WTC11 (cell line): ENCODE measurements at regions not wholly inside any gene's neighbourhood (a gene's known extent, or its start where the extent isn't known, plus 50 kb on each side); places are given as distances from the start of the nearest gene placed in this dataset.

Experiments
- ATAC-seq: fragments of 200-7000 bp; cut with Tn5 transposase; 2 replicates; pipeline ENCODE4 v1.10.0; 2021; ENCODE audit warnings: mild to moderate bottlenecking, moderate library complexity
- CTCF ChIA-PET: fragments of 300-600 bp; sonication (Branson Sonifier 250); formaldehyde crosslinking; loops from one replicate; lab custom pipeline; 2021; ENCODE audit warnings: antibody characterized with exemption; lab: Charles Lee
- POLR2A ChIA-PET: fragments of 350-600 bp; sonication (Branson Sonifier 250); formaldehyde crosslinking; loops from one replicate; lab custom pipeline; 2021; ENCODE audit warnings: antibody characterized with exemption; lab: Charles Lee
- DNase-seq: peaks from one replicate; pipeline ENCODE4 v3.0.0; 2021; ENCODE audit warnings: low spot score
- H3K27ac Mint-ChIP-seq: 2 replicates; pipeline ENCODE4 v1.8.0; 2021; ENCODE audit warnings: mixed read lengths
- H3K27me3 Mint-ChIP-seq: 2 replicates; pipeline ENCODE4 v1.8.0; 2021; ENCODE audit warnings: low read depth, mild to moderate bottlenecking, moderate library complexity, mixed read lengths
- H3K36me3 Mint-ChIP-seq: 2 replicates; pipeline ENCODE4 v1.8.0; 2021; ENCODE audit warnings: mixed read lengths
- H3K4me1 Mint-ChIP-seq: 2 replicates; pipeline ENCODE4 v1.8.0; 2022; ENCODE audit warnings: mixed read lengths
- H3K4me3 Mint-ChIP-seq: 2 replicates; pipeline ENCODE4 v1.8.0; 2021; ENCODE audit warnings: mild to moderate bottlenecking, moderate library complexity, mixed read lengths
- H3K9me3 Mint-ChIP-seq: 2 replicates; pipeline ENCODE4 v1.8.0; 2021; ENCODE audit warnings: mixed read lengths
- CBFB ChIP-seq: sonication (generic); formaldehyde crosslinking; IDR thresholded peaks from 2 replicates; pipeline ENCODE4 v1.8.1; 2022; ENCODE audit warnings: mild to moderate bottlenecking, low read depth, missing genetic modification reagents
- CREB1 ChIP-seq: sonication (generic); formaldehyde crosslinking; IDR thresholded peaks from 2 replicates; pipeline ENCODE4 v1.8.0; 2023; ENCODE audit warnings: mild to moderate bottlenecking, missing genetic modification reagents
- GTF2I ChIP-seq: fragments of 250-450 bp; sonication (Bioruptor Pico); conservative IDR thresholded peaks from 2 replicates; pipeline ENCODE4 v1.4.0; 2021; ENCODE audit warnings: mild to moderate bottlenecking
- NR1H2 ChIP-seq: sonication (generic); formaldehyde crosslinking; IDR thresholded peaks from 2 replicates; pipeline ENCODE4 v1.9.0; 2021; ENCODE audit warnings: mild to moderate bottlenecking, moderate library complexity, missing genetic modification reagents
- SMAD4 ChIP-seq: sonication (generic); formaldehyde crosslinking; IDR thresholded peaks from 2 replicates; pipeline ENCODE4 v1.8.0; 2022; ENCODE audit warnings: mild to moderate bottlenecking, missing genetic modification reagents
- SOX15 ChIP-seq: fragments of 250-450 bp; sonication (Bioruptor Pico); IDR thresholded peaks from 2 replicates; pipeline ENCODE4 v1.9.0; 2021; ENCODE audit warnings: mild to moderate bottlenecking
- TCF7 ChIP-seq: sonication (generic); formaldehyde crosslinking; IDR thresholded peaks from 2 replicates; pipeline ENCODE4 v1.8.0; 2022; ENCODE audit warnings: mild to moderate bottlenecking, low read depth, missing genetic modification reagents, moderate library complexity
- TP53 ChIP-seq: sonication (generic); formaldehyde crosslinking; IDR thresholded peaks from 2 replicates; pipeline ENCODE4 v1.8.1; 2023; ENCODE audit warnings: mild to moderate bottlenecking, missing genetic modification reagents
- ZNF416 ChIP-seq: fragments of 250-450 bp; sonication (Bioruptor Pico); IDR thresholded peaks from 2 replicates; pipeline ENCODE4 v1.9.0; 2021; ENCODE audit warnings: mild to moderate bottlenecking, inconsistent platforms
- TF ChIP-seq, protein P1 (sequence below): sonication (generic); formaldehyde crosslinking; IDR thresholded peaks from 2 replicates; pipeline ENCODE4 v1.8.1; 2023; ENCODE audit warnings: mild to moderate bottlenecking, missing genetic modification reagents
- TF ChIP-seq, protein P2 (sequence below): sonication (generic); formaldehyde crosslinking; IDR thresholded peaks from 2 replicates; pipeline ENCODE4 v1.8.1; 2023; ENCODE audit warnings: mild to moderate bottlenecking, moderate library complexity, missing genetic modification reagents
- TF ChIP-seq, protein P3 (sequence below): sonication (generic); formaldehyde crosslinking; conservative IDR thresholded peaks from 2 replicates; pipeline ENCODE4 v1.8.1; 2022; ENCODE audit warnings: mild to moderate bottlenecking, missing genetic modification reagents
- TF ChIP-seq, protein P4 (sequence below): sonication (generic); formaldehyde crosslinking; IDR thresholded peaks from 2 replicates; pipeline ENCODE4 v1.8.1; 2023; ENCODE audit warnings: mild to moderate bottlenecking, missing genetic modification reagents

DNA sequence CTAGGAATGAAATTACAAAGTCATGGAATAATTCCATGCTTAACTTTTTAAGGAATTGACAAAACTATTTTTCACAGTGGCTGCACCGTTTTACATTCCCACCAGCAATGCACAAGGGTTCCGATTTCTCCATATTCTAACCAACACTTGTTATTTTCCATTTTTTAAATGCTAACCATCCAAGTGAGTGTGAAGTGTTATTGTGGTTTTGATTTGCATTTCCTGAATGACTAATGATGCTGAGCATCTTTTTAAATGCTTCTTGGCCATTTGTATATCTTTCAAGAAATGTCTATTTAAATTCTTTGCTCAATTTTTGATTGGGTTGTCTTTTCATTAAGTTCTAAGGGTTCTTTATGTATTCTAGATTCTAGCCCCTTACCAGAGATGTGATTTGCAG, 479.5 kb upstream of the SMARCA2 start:
- peaks cover 2% of the 10 kb centered on the region; the same call in 1 of the 2 replicates for H3K9me3 Mint-ChIP-seq

DNA sequence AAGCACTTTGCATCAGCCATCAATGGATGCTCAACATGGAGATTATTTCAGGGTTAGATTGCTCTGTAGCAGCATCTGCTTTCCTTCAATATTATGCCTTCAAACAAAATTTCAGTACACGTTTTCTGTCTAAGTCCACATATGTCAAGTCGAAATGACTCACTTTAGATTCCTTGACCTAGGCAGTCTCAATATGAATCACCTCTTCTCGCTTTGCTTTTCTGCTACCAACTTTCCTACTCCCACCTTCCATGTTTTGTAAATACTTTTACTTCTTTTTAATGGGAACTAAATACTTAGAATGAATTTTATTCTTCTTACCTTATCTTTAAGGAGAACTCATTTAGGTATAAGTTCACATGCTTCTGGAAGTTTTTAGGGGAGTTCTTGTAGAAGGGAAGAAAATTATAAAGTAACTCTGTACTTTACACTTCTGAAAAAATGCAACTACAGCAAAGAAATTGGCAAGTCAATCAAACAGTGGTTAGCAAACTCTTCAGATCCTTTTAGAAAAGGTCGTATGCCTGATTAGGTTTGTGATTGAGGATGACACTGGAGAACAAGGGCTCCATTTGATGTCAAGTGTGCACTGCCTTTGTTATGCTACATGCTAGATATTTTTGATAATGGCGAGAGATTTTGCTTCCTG, 478.5 kb upstream of the SMARCA2 start:
- Mint-ChIP-seq H3K27ac (no peak overlapping the region), H3K27me3 (no peaks in the 10 kb centered on the region), H3K9me3 (no peaks in the 10 kb centered on the region), H3K36me3 (no peaks in the 10 kb centered on the region), H3K4me3 (no peak overlapping the region), H3K4me1 (peaks cover 3% of the 10 kb centered on the region)
- TF ChIP-seq, protein P1, sequence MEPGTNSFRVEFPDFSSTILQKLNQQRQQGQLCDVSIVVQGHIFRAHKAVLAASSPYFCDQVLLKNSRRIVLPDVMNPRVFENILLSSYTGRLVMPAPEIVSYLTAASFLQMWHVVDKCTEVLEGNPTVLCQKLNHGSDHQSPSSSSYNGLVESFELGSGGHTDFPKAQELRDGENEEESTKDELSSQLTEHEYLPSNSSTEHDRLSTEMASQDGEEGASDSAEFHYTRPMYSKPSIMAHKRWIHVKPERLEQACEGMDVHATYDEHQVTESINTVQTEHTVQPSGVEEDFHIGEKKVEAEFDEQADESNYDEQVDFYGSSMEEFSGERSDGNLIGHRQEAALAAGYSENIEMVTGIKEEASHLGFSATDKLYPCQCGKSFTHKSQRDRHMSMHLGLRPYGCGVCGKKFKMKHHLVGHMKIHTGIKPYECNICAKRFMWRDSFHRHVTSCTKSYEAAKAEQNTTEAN (CRISPR knock-in tag), result no peak
- TF ChIP-seq, protein P2, sequence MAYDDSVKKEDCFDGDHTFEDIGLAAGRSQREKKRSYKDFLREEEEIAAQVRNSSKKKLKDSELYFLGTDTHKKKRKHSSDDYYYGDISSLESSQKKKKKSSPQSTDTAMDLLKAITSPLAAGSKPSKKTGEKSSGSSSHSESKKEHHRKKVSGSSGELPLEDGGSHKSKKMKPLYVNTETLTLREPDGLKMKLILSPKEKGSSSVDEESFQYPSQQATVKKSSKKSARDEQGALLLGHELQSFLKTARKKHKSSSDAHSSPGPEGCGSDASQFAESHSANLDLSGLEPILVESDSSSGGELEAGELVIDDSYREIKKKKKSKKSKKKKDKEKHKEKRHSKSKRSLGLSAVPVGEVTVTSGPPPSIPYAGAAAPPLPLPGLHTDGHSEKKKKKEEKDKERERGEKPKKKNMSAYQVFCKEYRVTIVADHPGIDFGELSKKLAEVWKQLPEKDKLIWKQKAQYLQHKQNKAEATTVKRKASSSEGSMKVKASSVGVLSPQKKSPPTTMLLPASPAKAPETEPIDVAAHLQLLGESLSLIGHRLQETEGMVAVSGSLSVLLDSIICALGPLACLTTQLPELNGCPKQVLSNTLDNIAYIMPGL, result no peak
- TF ChIP-seq, protein P3, sequence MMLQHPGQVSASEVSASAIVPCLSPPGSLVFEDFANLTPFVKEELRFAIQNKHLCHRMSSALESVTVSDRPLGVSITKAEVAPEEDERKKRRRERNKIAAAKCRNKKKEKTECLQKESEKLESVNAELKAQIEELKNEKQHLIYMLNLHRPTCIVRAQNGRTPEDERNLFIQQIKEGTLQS (CRISPR knock-in tag), result no peak
- TF ChIP-seq NR1H2 (CRISPR knock-in tag), result no peak
- no peak for TF ChIP-seq GTF2I (CRISPR knock-in tag)
- no peak for DNase-seq
- ATAC-seq, result no peak
- CTCF ChIA-PET, result no interaction called here
- POLR2A ChIA-PET, result no interaction called here

More for the DNA sequence above, 479.5 kb upstream of the SMARCA2 start:
- ChIA-PET CTCF (no interaction called here), POLR2A (no interaction called here)
- Mint-ChIP-seq H3K27me3 (no peaks in the 10 kb centered on the region), H3K36me3 (no peaks in the 10 kb centered on the region), H3K4me1 (no peaks in the 10 kb centered on the region), H3K27ac (no peak overlapping the region), H3K4me3 (no peak overlapping the region)
- no peak for TF ChIP-seq TCF7 (CRISPR knock-in tag)
- no peak for TF ChIP-seq CBFB (CRISPR knock-in tag)
- TF ChIP-seq, protein P4, sequence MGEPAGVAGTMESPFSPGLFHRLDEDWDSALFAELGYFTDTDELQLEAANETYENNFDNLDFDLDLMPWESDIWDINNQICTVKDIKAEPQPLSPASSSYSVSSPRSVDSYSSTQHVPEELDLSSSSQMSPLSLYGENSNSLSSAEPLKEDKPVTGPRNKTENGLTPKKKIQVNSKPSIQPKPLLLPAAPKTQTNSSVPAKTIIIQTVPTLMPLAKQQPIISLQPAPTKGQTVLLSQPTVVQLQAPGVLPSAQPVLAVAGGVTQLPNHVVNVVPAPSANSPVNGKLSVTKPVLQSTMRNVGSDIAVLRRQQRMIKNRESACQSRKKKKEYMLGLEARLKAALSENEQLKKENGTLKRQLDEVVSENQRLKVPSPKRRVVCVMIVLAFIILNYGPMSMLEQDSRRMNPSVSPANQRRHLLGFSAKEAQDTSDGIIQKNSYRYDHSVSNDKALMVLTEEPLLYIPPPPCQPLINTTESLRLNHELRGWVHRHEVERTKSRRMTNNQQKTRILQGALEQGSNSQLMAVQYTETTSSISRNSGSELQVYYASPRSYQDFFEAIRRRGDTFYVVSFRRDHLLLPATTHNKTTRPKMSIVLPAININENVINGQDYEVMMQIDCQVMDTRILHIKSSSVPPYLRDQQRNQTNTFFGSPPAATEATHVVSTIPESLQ (CRISPR knock-in tag), result no peak
- ATAC-seq, result no peak
- no peak for DNase-seq

DNA sequence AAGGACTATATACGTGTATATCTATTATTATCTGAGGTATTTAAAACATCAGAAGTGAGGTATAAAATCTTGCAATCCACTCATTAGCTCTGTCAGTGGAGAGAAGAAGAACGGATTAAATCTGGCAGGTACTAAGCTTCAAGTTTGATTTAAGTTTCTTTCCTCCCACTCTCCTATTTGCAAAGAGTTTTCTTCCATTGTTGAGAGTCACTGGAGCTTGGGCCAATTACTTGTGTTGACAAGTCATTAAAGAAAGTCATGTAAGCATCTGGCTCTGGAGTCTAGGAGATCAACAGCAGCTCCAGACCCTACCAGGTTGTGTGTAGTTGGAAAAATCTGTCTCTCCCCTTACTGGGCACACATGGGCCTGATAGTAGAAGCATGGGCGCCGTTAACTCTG, 476.8 kb upstream of the SMARCA2 start:
- Mint-ChIP-seq H3K4me1 (peaks cover 6% of the 10 kb centered on the region), H3K9me3 (peaks cover 5% of the 10 kb centered on the region), H3K27ac (no peak overlapping the region), H3K27me3 (no peaks in the 10 kb centered on the region), H3K36me3 (no peaks in the 10 kb centered on the region), H3K4me3 (no peak overlapping the region)
- POLR2A ChIA-PET, result no interaction called here
- DNase-seq (no peak), ATAC-seq (no peak)
- CTCF ChIA-PET, result no interaction called here
- TF ChIP-seq SOX15 (CRISPR knock-in tag) (no peak), TCF7 (CRISPR knock-in tag) (no peak), SMAD4 (no peak), CREB1 (CRISPR knock-in tag) (no peak), TP53 (CRISPR knock-in tag) (no peak), GTF2I (CRISPR knock-in tag) (no peak), ZNF416 (CRISPR knock-in tag) (no peak)
- TF ChIP-seq, protein P2, result no peak
